Osteocyte (in vitro differentiated cells): ENCODE measurements at regions not wholly inside any gene's neighbourhood (a gene's known extent, or its start where the extent isn't known, plus 50 kb on each side); places are given as distances from the start of the nearest gene placed in this dataset.

Experiments
- DNase-seq: peaks from one replicate; pipeline ENCODE4 v3.0.0; 2021; ENCODE audit warnings: mixed read lengths; ENCODE audit not compliant: unreplicated experiment; ENCODE audit errors: extremely low spot score
- H3K27ac Mint-ChIP-seq: one replicate; pipeline ENCODE4 v1.8.0; 2021; ENCODE audit warnings: mild to moderate bottlenecking, mixed read lengths; ENCODE audit not compliant: unreplicated experiment
- H3K27me3 Mint-ChIP-seq: one replicate; pipeline ENCODE4 v1.8.0; 2021; ENCODE audit warnings: mixed read lengths; ENCODE audit not compliant: unreplicated experiment
- H3K36me3 Mint-ChIP-seq: one replicate; pipeline ENCODE4 v1.8.0; 2021; ENCODE audit warnings: mixed read lengths; ENCODE audit not compliant: unreplicated experiment
- H3K4me1 Mint-ChIP-seq: one replicate; pipeline ENCODE4 v1.8.0; 2021; ENCODE audit warnings: mixed read lengths; ENCODE audit not compliant: unreplicated experiment
- H3K4me3 Mint-ChIP-seq: one replicate; pipeline ENCODE4 v1.8.0; 2021; ENCODE audit warnings: mild to moderate bottlenecking, moderate library complexity, mixed read lengths; ENCODE audit not compliant: unreplicated experiment
- H3K9me3 Mint-ChIP-seq: one replicate; pipeline ENCODE4 v1.8.0; 2021; ENCODE audit warnings: mixed read lengths; ENCODE audit not compliant: unreplicated experiment
- TF ChIP-seq, protein P1 (sequence below): fragments of 200-600 bp; sonication (generic); IDR thresholded peaks from 2 replicates; pipeline ENCODE4 v1.5.0; 2021; ENCODE audit warnings: antibody characterized with exemption, mild to moderate bottlenecking, moderate library complexity

DNA sequence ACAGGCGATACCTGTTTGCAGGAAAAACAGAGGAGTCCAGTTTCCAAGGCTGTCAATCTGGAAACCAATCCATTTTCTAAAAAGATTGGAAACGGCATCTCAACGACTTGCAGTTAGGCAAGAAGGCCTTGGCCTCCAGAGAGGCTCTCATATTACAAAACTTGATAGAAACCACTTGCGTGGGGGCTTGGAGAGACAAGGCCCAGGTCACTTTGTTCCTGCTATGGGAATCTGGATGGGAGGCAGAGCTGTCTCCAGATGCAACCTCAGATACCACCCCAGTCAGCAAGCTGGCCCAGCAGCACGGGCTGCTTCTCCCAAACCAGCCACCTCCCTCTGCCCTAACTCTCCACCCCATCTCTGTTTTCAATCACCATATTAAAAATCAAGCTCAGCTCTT is 298.8 kb downstream of the TNS1 start:
- TF ChIP-seq, protein P1, sequence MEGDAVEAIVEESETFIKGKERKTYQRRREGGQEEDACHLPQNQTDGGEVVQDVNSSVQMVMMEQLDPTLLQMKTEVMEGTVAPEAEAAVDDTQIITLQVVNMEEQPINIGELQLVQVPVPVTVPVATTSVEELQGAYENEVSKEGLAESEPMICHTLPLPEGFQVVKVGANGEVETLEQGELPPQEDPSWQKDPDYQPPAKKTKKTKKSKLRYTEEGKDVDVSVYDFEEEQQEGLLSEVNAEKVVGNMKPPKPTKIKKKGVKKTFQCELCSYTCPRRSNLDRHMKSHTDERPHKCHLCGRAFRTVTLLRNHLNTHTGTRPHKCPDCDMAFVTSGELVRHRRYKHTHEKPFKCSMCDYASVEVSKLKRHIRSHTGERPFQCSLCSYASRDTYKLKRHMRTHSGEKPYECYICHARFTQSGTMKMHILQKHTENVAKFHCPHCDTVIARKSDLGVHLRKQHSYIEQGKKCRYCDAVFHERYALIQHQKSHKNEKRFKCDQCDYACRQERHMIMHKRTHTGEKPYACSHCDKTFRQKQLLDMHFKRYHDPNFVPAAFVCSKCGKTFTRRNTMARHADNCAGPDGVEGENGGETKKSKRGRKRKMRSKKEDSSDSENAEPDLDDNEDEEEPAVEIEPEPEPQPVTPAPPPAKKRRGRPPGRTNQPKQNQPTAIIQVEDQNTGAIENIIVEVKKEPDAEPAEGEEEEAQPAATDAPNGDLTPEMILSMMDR, result no peak
- no peak for DNase-seq
- no peak overlapping the region for H3K4me3 Mint-ChIP-seq
- no peak overlapping the region for H3K27ac Mint-ChIP-seq
- H3K36me3 Mint-ChIP-seq, result no peaks in the 10 kb centered on the region
- no peaks in the 10 kb centered on the region for H3K9me3 Mint-ChIP-seq
- H3K27me3 Mint-ChIP-seq, result no peaks in the 10 kb centered on the region
- H3K4me1 Mint-ChIP-seq, result peaks cover 30% of the 10 kb centered on the region

DNA sequence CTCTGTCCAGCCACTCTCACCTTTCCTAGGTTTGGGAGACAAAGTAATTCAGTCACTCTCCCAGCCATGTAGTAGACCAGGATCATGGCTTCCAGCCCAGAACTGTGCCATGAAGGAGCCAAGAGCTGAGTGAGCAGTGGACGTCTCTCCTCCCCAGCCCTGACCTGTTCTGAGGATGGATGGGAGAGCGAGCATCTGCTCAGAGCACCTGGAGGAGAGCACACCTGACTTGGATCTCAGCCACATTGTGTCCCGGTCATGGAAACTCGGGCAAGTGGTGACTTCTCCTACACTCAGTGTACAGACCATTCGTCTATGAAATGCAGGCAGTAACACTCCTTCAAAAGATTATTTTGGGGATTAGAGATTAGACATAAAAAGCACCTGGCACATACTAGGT is 299.7 kb downstream of the TNS1 start:
- H3K4me1 Mint-ChIP-seq, result peaks cover 30% of the 10 kb centered on the region
- no peak for DNase-seq
- H3K36me3 Mint-ChIP-seq, result peaks cover 3% of the 10 kb centered on the region
- TF ChIP-seq, protein P1, result no peak
- H3K9me3 Mint-ChIP-seq, result no peaks in the 10 kb centered on the region
- H3K27me3 Mint-ChIP-seq, result no peaks in the 10 kb centered on the region
- no peak overlapping the region for H3K27ac Mint-ChIP-seq
- H3K4me3 Mint-ChIP-seq, result no peak overlapping the region

DNA sequence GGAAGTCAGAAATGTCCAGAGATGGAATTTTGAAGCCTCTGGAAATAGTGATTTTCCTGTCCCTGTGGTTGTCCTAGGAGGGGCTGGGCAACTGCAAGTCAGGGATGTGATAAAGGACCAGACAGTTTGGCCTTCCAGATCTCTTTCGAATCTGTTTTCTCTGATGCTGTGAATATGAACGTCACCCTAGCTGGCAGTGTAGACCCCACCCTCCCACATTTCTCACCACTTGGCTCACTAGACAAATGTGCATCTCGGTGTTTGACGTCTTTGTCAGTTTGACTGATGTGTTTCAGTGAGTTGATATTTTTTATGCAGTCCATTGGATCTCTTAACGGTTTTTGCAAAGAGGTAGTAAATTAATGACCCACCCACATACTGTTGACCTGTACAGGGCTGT is 301.2 kb downstream of the TNS1 start:
- Mint-ChIP-seq H3K4me1 (peaks cover 18% of the 10 kb centered on the region), H3K4me3 (no peak overlapping the region), H3K27ac (no peak overlapping the region), H3K36me3 (peaks cover 4% of the 10 kb centered on the region), H3K9me3 (peaks cover 11% of the 10 kb centered on the region), H3K27me3 (no peaks in the 10 kb centered on the region)
- TF ChIP-seq, protein P1, result no peak
- DNase-seq, result no peak

DNA sequence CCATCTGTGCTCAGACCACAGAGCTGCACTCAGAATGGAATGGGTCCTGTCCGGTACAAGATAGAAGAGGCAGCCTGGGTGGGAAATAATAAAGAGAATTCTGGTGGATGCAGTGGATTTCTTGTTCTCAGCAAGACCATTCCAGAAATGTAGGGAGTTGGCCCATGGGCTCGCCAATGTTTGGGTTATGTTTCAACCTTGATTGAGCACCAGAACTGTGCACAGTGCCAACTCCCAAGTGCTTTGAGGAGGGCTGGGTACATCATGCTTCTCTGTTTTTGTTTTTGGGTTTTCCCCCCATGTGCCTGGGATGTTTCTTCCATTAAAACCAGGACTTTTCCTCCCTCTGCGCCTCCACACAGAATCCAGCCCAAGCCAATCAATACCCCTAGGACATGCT is 304.1 kb downstream of the TNS1 start:
- TF ChIP-seq, protein P1, result no peak
- Mint-ChIP-seq H3K27me3 (no peaks in the 10 kb centered on the region), H3K36me3 (peaks cover 9% of the 10 kb centered on the region), H3K9me3 (peaks cover 14% of the 10 kb centered on the region), H3K4me3 (no peak overlapping the region), H3K4me1 (peaks cover 30% of the 10 kb centered on the region), H3K27ac (peak overlapping the region; percentile 10)
- DNase-seq, result no peak

DNA sequence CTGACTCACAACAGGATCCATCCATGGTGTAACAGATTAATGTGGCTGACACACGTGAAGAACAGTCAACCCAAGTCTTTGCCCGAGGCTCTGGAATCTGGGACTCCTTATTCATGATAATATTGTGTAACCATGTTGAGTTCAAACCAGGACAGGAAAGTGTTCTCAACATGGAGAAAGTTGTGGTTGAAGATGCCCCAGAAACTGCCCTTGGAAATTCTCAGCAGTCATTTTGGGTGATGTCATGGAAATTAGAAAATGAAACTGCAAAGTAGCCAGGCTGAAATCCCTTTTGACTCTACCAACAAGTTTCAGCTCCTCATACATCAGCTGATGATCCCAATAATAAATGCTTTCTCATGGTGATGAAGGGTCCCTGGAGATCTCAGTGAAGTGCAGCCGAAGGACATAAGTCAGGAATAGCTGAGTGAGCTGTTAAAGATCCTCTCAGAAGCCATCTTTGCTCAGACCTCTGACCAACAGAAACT is 307.7 kb downstream of the TNS1 start:
- H3K4me1 Mint-ChIP-seq, result peaks cover 53% of the 10 kb centered on the region
- no peaks in the 10 kb centered on the region for H3K27me3 Mint-ChIP-seq
- peaks cover 21% of the 10 kb centered on the region for H3K9me3 Mint-ChIP-seq
- peaks cover 14% of the 10 kb centered on the region for H3K36me3 Mint-ChIP-seq
- DNase-seq, result peak; percentile 88
- TF ChIP-seq, protein P1, result no peak
- peak overlapping the region; percentile 98 for H3K27ac Mint-ChIP-seq
- H3K4me3 Mint-ChIP-seq, result no peak overlapping the region
